ENCODE measurements at regions not wholly inside any gene's neighbourhood (a gene's known extent, or its start where the extent isn't known, plus 50 kb on each side); places are given as distances from the start of the nearest gene placed in this dataset.
"Not testable (repeated sequence)": the region's sequence is repeated elsewhere in the genome, so short reads cannot be mapped to it uniquely, and the experiment has no call there.

GRCh38 chr13:90723381-90723780 lies 624.1 kb upstream of the MIR17HG start:
- ATAC-seq (ENCODE audit: insufficient number of reproducible peaks, low FRiP score, low read depth): no peak
- Histone ChIP-seq H3K27ac (no peak overlapping the region), H3K27me3 (replicated peaks; ENCODE audit: insufficient read depth) (no peaks in the 10 kb centered on the region), H3K4me1 (ENCODE audit: control insufficient read depth in 1 of 2, low read depth in 2 of 2) (no peaks in the 10 kb centered on the region), H3K36me3 (no peaks in the 10 kb centered on the region), H3K9me3 (no peaks in the 10 kb centered on the region), H3K4me3 (no peak overlapping the region)
- DNase-seq (ENCODE audit: low spot score): no peak
- no peak for TF ChIP-seq CTCF (IDR thresholded peaks at IDR 0.05)

- no peak for TF ChIP-seq CTCF (IDR thresholded peaks at IDR 0.05)
- Histone ChIP-seq H3K4me1 (ENCODE audit: control insufficient read depth in 1 of 2, low read depth in 2 of 2) (no peaks in the 10 kb centered on the region), H3K27ac (no peak overlapping the region), H3K9me3 (no peaks in the 10 kb centered on the region), H3K27me3 (replicated peaks; ENCODE audit: insufficient read depth) (no peaks in the 10 kb centered on the region), H3K36me3 (no peaks in the 10 kb centered on the region), H3K4me3 (no peak overlapping the region)
- DNase-seq (ENCODE audit: low spot score): no peak
- ATAC-seq (ENCODE audit: insufficient number of reproducible peaks, low FRiP score, low read depth): no peak
These were observed 621.1 kb upstream of the MIR17HG start for GRCh38 chr13:90726375-90726774.

DNA sequence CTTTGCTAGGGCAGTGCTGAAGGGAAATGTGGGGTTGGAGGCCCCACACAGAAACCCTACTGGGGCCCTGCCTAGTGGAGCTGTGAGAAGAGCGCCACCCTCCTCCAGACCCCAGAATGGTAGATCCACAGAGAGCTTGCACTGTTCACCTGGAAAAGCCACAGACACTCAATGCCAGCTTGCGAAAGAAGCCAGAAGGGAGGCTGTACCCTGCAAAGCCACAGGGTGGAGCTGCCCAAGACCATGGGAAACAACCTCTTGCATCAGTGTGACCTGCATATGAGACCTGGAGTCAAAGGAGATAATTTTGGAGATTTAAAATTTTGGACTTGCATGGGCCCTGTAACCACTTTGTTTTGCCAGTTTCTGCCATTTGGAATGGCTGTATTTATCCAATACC lies 615.4 kb upstream of the MIR17HG start:
- Histone ChIP-seq H3K27ac (no peak overlapping the region), H3K36me3 (no peaks in the 10 kb centered on the region), H3K4me3 (no peak overlapping the region), H3K4me1 (ENCODE audit: control insufficient read depth in 1 of 2, low read depth in 2 of 2) (no peaks in the 10 kb centered on the region), H3K9me3 (no peaks in the 10 kb centered on the region), H3K27me3 (replicated peaks; ENCODE audit: insufficient read depth) (no peaks in the 10 kb centered on the region)
- no peak for ATAC-seq (ENCODE audit: insufficient number of reproducible peaks, low FRiP score, low read depth)
- no peak for TF ChIP-seq CTCF (IDR thresholded peaks at IDR 0.05)
- no peak for DNase-seq (ENCODE audit: low spot score)

GRCh38 chr13:90734497-90734896 lies 613.0 kb upstream of the MIR17HG start:
- H3K36me3 ChIP-seq; H3K27ac ChIP-seq; H3K4me3 ChIP-seq; H3K9me3 ChIP-seq; ATAC-seq (ENCODE audit: insufficient number of reproducible peaks, low FRiP score, low read depth); DNase-seq (ENCODE audit: low spot score); H3K4me1 ChIP-seq (ENCODE audit: control insufficient read depth in 1 of 2, low read depth in 2 of 2); H3K27me3 ChIP-seq (replicated peaks; ENCODE audit: insufficient read depth): not testable (repeated sequence)

DNA sequence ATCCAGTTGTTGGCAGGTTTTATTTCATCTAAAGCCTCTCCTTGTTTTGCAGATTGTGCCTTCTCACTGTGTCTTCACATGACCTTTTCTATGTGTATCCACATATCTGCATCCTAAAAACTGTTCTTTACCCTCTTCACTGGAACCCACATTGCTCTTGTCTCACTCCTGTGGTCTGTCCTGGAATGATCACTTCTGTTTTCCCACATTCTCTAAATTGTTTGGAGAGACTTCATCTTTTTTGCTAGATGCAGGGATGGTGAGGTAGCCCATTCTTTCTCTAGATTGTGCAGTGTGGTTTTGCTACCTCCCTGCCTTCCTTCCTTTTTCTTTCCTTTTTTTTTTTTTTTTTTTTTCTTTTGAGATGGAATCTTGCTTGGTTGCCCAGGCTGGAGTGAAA lies 608.6 kb upstream of the MIR17HG start:
- no peak for DNase-seq (ENCODE audit: low spot score)
- TF ChIP-seq CTCF (IDR thresholded peaks at IDR 0.05): no peak
- Histone ChIP-seq H3K9me3 (no peaks in the 10 kb centered on the region), H3K36me3 (no peaks in the 10 kb centered on the region), H3K4me1 (ENCODE audit: control insufficient read depth in 1 of 2, low read depth in 2 of 2) (no peaks in the 10 kb centered on the region), H3K27ac (no peak overlapping the region), H3K27me3 (replicated peaks; ENCODE audit: insufficient read depth) (no peaks in the 10 kb centered on the region), H3K4me3 (no peak overlapping the region)
- ATAC-seq (ENCODE audit: insufficient number of reproducible peaks, low FRiP score, low read depth): no peak

DNA sequence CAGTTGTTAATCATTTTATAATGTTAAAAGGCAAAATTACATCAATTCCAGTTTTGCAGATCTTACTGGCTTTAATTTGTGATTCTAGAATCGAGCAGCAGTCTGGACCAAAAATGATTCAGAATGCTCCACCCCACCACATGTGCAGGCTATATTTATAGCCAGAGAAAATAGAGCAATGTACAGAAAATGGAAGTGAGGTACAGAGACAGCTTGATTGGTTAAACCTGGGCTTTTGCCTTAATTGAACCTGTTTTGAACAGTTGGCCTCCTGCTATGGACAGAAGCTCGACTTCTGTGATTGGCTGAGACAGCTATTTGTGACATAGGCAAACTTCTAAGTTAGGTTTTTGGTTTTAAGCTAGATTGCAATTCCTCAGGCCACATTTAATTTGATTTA lies 607.4 kb upstream of the MIR17HG start:
- H3K9me3 ChIP-seq: no peaks in the 10 kb centered on the region
- ATAC-seq (ENCODE audit: insufficient number of reproducible peaks, low FRiP score, low read depth) (no peak), DNase-seq (ENCODE audit: low spot score) (no peak)
- H3K4me3 ChIP-seq: no peak overlapping the region
- H3K4me1 ChIP-seq (ENCODE audit: control insufficient read depth in 1 of 2, low read depth in 2 of 2): no peaks in the 10 kb centered on the region
- no peak overlapping the region for H3K27ac ChIP-seq
- no peak for TF ChIP-seq CTCF (IDR thresholded peaks at IDR 0.05)
- no peaks in the 10 kb centered on the region for H3K36me3 ChIP-seq
- no peaks in the 10 kb centered on the region for H3K27me3 ChIP-seq (replicated peaks; ENCODE audit: insufficient read depth)

All from thoracic aorta (tissue), 2 donors.